H1 (cell line): ENCODE measurements at regions not wholly inside any gene's neighbourhood (a gene's known extent, or its start where the extent isn't known, plus 50 kb on each side); places are given as distances from the start of the nearest gene placed in this dataset.

Experiments
- BRCA1 ChIP-seq: IDR thresholded peaks from 2 replicates; pipeline ENCODE4 v1.6.1; 2012; ENCODE audit warnings: low read depth, low read length, improper control_type of control experiment
- HDAC2 ChIP-seq, 2 experiments: fragments of 300-600 bp in 1 of 2; sonication (generic) in 1 of 2; IDR thresholded peaks; 2 replicates each; pipeline ENCODE4 v1.6.1; 2011 to 2012; ENCODE audit warnings: low read depth in 2 of 2, low read length in 2 of 2, mild to moderate bottlenecking in 2 of 2, moderate library complexity in 2 of 2, borderline replicate concordance in 1 of 2, inconsistent platforms in 1 of 2

- TF ChIP-seq BRCA1 (no peak), HDAC2 (IDR thresholded peaks at IDR 0.05; ENCODE audit: borderline replicate concordance in 1 of 2, low read depth in 2 of 2, low read length in 2 of 2) (no peak)
- TF ChIP-seq, all 59 proteins: peak for 0
These were observed 137.6 kb upstream of the WWC1 start (continued) for GRCh38 chr5:168153876-168154270.
